SK-N-MC (cell line): ENCODE measurements at regions not wholly inside any gene's neighbourhood (a gene's known extent, or its start where the extent isn't known, plus 50 kb on each side); places are given as distances from the start of the nearest gene placed in this dataset.
"Not testable (repeated sequence)": the region's sequence is repeated elsewhere in the genome, so short reads cannot be mapped to it uniquely, and the experiment has no call there.

ENCODE experiments used
- DNase-seq: peaks from one replicate; pipeline ENCODE4 v3.0.0-alpha.2; 2011; ENCODE audit warnings: low read depth, low spot score
- H3K27ac ChIP-seq: fragments of 200-600 bp; sonication (generic); 2 replicates; pipeline ENCODE4 v1.5.1; 2016; ENCODE audit warnings: mixed run types
- H3K36me3 ChIP-seq: fragments of 200-600 bp; sonication (generic); 2 replicates; pipeline ENCODE4 v1.6.1; 2017; ENCODE audit warnings: antibody characterized with exemption, low read length, mixed read lengths; ENCODE audit not compliant: insufficient read depth
- H3K4me3 ChIP-seq: fragments of 200-600 bp; sonication (generic); 2 replicates; pipeline ENCODE4 v1.5.1; 2016
- H3K9ac ChIP-seq: fragments of 200-600 bp; sonication (generic); 2 replicates; pipeline ENCODE4 v1.8.0; 2017; ENCODE audit warnings: mixed run types, mixed read lengths; ENCODE audit not compliant: insufficient read length
- H3K9me3 ChIP-seq: fragments of 200-600 bp; sonication (generic); 2 replicates; pipeline ENCODE4 v1.6.1; 2017; ENCODE audit warnings: low read depth, mild to moderate bottlenecking, antibody characterized with exemption, low read length, moderate library complexity, mixed read lengths
- EZH2 ChIP-seq: fragments of 200-600 bp; sonication (generic); IDR thresholded peaks from one replicate; pipeline ENCODE4 v1.6.1; 2017; ENCODE audit warnings: antibody characterized with exemption
- FOXP2 ChIP-seq: optimal IDR thresholded peaks from 2 replicates; pipeline ENCODE3; 2011; ENCODE audit warnings: mild to moderate bottlenecking, moderate library complexity; ENCODE audit not compliant: insufficient read depth; ENCODE audit errors: extremely low read length, control extremely low read depth
- POLR2AphosphoS5 ChIP-seq: IDR thresholded peaks from 2 replicates; pipeline ENCODE4 v1.6.1; 2012; ENCODE audit warnings: mild to moderate bottlenecking, low read depth, low read length, borderline replicate concordance

DNA sequence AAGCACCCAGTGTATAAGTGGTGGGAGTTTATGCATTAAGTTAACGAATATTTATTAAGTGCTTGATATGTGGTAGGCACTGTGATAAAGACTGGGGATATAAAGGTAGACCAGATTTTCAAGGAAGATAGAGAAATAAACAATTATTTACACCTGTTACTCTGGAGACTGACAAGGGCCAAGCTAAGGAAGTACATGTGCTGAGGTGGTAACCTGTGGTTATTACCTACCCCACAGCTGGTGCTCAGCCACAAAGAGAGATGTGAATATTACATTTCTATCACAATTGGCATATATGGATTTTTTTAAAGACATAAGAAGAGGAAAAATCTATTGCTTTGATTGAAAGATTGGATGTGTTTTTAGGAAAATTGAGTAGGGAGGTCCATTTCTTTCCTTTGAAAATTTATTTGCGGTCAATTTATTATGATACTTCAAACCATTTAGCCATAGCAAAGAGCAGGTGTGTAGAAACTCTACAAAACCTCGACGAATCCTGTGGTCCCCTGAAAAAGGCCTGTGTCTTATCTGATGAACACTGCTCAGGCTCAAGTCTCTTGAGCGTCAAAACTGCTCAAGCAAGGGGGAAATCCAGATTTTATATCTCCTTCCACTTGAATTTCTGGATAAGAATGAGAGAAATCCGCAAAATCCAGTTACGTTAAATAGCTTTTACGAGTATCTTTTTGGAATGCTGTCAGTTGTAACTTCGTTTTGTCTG, 217.7 kb upstream of the HAND2 start:
- no peak for DNase-seq
- H3K27ac ChIP-seq: no peak overlapping the region
- H3K4me3 ChIP-seq: no peak overlapping the region
- no peak overlapping the region for H3K9ac ChIP-seq
- H3K9me3 ChIP-seq: peaks cover 5% of the 10 kb centered on the region; the same call in 1 of the 2 replicates
- H3K36me3 ChIP-seq: no peaks in the 10 kb centered on the region
- TF ChIP-seq FOXP2: no peak
- TF ChIP-seq EZH2: no peak
- TF ChIP-seq POLR2AphosphoS5: no peak

- no peak for TF ChIP-seq POLR2AphosphoS5
- no peak for TF ChIP-seq FOXP2
- no peak for TF ChIP-seq EZH2
- Histone ChIP-seq H3K4me3 (peak overlapping the region; percentile 42), H3K9me3 (peaks cover 5% of the 10 kb centered on the region; the same call in 1 of the 2 replicates), H3K36me3 (no peaks in the 10 kb centered on the region), H3K9ac (peak overlapping the region; percentile 12), H3K27ac (no peak overlapping the region)
- no peak for DNase-seq
Observed at GRCh38 chr4:173746424-173746823, 216.4 kb upstream of the HAND2 start.

GRCh38 chr4:173745765-173746164, 215.7 kb upstream of the HAND2 start:
- H3K4me3 ChIP-seq: no peak overlapping the region
- peaks cover 5% of the 10 kb centered on the region; the same call in 1 of the 2 replicates for H3K9me3 ChIP-seq
- no peaks in the 10 kb centered on the region for H3K36me3 ChIP-seq
- TF ChIP-seq POLR2AphosphoS5: no peak
- TF ChIP-seq EZH2: no peak
- TF ChIP-seq FOXP2: no peak
- no peak overlapping the region for H3K9ac ChIP-seq
- no peak overlapping the region for H3K27ac ChIP-seq
- DNase-seq: no peak

- H3K9ac ChIP-seq: no peak overlapping the region
- TF ChIP-seq POLR2AphosphoS5 (no peak), EZH2 (no peak), FOXP2 (no peak)
- DNase-seq: no peak
- H3K4me3 ChIP-seq: no peak overlapping the region
- no peak overlapping the region for H3K27ac ChIP-seq
- no peaks in the 10 kb centered on the region for H3K36me3 ChIP-seq
- no peaks in the 10 kb centered on the region for H3K9me3 ChIP-seq
Observed at GRCh38 chr4:173736840-173737239, 206.8 kb upstream of the HAND2 start.

GRCh38 chr4:173735585-173735984, 205.6 kb upstream of the HAND2 start:
- Histone ChIP-seq H3K4me3 (no peak overlapping the region), H3K36me3 (no peaks in the 10 kb centered on the region), H3K9me3 (no peaks in the 10 kb centered on the region), H3K9ac (no peak overlapping the region), H3K27ac (no peak overlapping the region)
- TF ChIP-seq EZH2: no peak
- no peak for TF ChIP-seq FOXP2
- no peak for TF ChIP-seq POLR2AphosphoS5
- DNase-seq: no peak

GRCh38 chr4:173735049-173735448, 205.0 kb upstream of the HAND2 start:
- Histone ChIP-seq H3K36me3 (no peaks in the 10 kb centered on the region), H3K27ac (no peak overlapping the region), H3K9ac (no peak overlapping the region), H3K4me3 (no peak overlapping the region), H3K9me3 (no peaks in the 10 kb centered on the region)
- DNase-seq: no peak
- no peak for TF ChIP-seq EZH2
- TF ChIP-seq FOXP2: no peak
- no peak for TF ChIP-seq POLR2AphosphoS5

DNA sequence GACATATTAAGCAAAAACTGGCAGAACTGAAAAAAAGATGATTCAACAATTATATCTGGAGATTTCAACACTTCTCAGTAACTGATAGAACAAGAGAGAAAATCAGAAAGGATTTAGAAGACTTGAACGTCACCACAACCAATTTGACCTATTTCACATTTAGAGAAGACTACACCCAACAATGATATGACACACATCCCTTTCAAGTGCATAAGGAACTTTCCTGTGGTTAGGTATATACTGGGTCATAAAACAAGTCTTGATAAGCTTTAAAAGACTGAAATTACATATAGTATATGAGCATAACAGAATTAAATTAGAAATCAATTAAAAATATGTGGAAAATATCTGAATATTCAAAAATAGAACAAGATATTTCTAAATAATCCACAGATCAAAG, 201.2 kb upstream of the HAND2 start:
- Histone ChIP-seq H3K4me3 (no peak overlapping the region), H3K9ac (no peak overlapping the region), H3K27ac (no peak overlapping the region), H3K36me3 (no peaks in the 10 kb centered on the region), H3K9me3 (no peaks in the 10 kb centered on the region)
- TF ChIP-seq POLR2AphosphoS5 (no peak), FOXP2 (no peak), EZH2 (no peak)
- DNase-seq: no peak

DNA sequence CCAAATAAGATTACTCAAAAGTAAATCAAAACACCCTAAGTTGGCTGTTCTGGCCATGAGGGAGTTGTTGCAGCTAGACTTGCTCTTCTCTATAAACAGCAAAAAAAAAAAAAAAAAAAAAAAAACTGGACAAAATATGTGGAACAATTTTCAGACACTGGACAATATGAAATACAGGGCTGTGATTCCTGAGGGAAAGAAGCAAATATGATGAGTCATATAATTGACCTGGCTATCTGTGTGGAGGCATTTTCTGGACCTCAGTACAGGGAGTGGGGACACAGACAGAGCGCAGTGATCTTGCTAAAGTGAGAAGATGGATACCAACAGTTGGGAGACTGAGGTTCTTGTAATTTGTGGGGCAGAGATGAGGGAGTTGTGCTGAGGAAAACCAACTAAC, 192.0 kb upstream of the HAND2 start:
- Histone ChIP-seq H3K36me3 (no peaks in the 10 kb centered on the region), H3K9ac (no peak overlapping the region), H3K4me3 (no peak overlapping the region), H3K9me3 (no peaks in the 10 kb centered on the region), H3K27ac (no peak overlapping the region)
- TF ChIP-seq FOXP2: no peak
- TF ChIP-seq EZH2: no peak
- no peak for TF ChIP-seq POLR2AphosphoS5
- DNase-seq: no peak

DNA sequence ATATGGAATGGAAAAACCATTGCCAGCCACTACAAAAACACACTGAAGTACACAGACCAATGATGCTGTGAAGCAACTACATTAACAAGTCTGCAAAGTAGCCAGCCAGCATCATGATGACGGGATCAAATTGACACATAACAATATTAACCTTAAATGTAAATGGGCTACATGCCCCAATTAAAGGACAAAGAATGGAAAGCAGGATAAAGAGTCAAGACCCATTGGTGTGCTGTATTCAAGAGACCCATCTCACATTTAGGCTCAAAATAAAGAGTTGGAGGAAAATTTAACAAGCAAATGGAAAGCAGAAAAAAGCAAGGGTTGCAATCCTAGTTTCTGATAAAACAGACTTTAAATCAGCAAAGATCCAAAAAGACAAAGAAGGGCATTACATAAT, 188.5 kb upstream of the HAND2 start:
- not testable (repeated sequence) for DNase-seq, H3K9me3 ChIP-seq, H3K27ac ChIP-seq, H3K36me3 ChIP-seq, H3K4me3 ChIP-seq, H3K9ac ChIP-seq
